HL-60 (cell line): ENCODE measurements at regions not wholly inside any gene's neighbourhood (a gene's known extent, or its start where the extent isn't known, plus 50 kb on each side); places are given as distances from the start of the nearest gene placed in this dataset.

Experiments used
- POLR2AphosphoS5 ChIP-seq: IDR thresholded peaks from 2 replicates; pipeline ENCODE4 v1.6.1; 2012; ENCODE audit warnings: low read depth
- REST ChIP-seq: IDR thresholded peaks from 2 replicates; pipeline ENCODE4 v1.6.1; 2012; ENCODE audit warnings: low read depth; ENCODE audit not compliant: insufficient replicate concordance
- TF ChIP-seq, protein P1 (sequence below): IDR thresholded peaks from one replicate; pipeline ENCODE4 v1.5.1; 2011; ENCODE audit warnings: low read length, control low read depth, inconsistent platforms; ENCODE audit not compliant: insufficient read depth

DNA sequence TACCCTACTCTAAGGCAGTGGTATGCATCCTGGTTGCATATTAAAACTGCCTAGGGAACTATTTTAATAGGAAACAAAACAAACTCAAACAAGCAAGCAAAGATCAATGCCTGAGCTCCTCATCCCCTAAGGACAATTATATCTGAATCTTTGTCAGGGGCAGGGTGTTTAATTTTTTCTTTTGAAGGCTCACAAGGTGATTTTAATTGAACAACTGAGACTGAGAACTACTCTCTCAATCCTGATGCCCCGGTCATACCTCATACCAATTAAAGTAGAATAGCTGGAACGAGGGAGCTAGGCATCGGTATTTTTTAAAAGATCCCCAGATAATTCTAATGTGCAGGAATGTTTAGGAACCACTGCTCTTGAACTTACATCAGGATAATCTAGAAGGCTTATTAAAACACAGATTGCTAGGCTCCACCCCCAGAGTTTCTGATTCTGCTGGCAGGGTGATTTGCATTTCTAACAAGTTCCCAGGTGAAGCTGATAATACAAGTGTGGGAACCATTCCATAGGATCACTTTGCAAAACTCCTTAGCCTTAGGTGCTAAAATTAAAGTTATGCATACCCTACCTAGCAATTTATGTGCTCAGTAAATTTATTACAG, 416.5 kb downstream of the GUCY1A2 start:
- TF ChIP-seq, protein P1, sequence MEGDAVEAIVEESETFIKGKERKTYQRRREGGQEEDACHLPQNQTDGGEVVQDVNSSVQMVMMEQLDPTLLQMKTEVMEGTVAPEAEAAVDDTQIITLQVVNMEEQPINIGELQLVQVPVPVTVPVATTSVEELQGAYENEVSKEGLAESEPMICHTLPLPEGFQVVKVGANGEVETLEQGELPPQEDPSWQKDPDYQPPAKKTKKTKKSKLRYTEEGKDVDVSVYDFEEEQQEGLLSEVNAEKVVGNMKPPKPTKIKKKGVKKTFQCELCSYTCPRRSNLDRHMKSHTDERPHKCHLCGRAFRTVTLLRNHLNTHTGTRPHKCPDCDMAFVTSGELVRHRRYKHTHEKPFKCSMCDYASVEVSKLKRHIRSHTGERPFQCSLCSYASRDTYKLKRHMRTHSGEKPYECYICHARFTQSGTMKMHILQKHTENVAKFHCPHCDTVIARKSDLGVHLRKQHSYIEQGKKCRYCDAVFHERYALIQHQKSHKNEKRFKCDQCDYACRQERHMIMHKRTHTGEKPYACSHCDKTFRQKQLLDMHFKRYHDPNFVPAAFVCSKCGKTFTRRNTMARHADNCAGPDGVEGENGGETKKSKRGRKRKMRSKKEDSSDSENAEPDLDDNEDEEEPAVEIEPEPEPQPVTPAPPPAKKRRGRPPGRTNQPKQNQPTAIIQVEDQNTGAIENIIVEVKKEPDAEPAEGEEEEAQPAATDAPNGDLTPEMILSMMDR, result no peak
- no peak for TF ChIP-seq POLR2AphosphoS5
- no peak for TF ChIP-seq REST
